ENCODE measurements at regions not wholly inside any gene's neighbourhood (a gene's known extent, or its start where the extent isn't known, plus 50 kb on each side); places are given as distances from the start of the nearest gene placed in this dataset.

GRCh38 chr2:42848265-42848664, 55.9 kb upstream of the HAAO start:
- DNase-seq: no peak

DNA sequence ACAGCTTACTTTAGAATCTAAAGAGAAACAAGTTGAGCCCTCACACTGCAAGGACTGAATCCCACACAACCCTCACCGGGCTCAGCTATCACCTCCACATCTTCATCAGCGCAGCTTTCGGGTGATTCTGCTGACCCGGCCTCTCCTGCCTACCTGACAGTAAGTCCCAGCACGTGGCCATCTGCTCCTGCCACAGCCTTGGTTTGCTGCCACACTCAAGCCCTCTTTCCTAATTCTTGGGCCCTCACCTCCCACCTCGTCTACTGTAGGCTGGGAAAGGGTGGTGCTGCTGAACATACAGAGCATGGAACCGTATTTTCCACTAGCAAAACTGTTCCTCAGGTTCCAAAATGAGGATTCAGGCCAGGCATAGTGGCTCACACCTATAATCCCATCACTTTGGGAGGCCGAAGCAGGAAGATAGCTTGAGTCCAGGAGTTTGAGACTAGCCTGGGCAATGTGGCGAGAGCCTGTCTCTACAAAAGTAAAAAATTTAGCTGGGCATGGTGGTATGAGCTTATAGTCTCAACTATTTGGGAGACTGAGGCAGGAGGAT, 55.3 kb upstream of the HAAO start:
- DNase-seq: no peak

DNA sequence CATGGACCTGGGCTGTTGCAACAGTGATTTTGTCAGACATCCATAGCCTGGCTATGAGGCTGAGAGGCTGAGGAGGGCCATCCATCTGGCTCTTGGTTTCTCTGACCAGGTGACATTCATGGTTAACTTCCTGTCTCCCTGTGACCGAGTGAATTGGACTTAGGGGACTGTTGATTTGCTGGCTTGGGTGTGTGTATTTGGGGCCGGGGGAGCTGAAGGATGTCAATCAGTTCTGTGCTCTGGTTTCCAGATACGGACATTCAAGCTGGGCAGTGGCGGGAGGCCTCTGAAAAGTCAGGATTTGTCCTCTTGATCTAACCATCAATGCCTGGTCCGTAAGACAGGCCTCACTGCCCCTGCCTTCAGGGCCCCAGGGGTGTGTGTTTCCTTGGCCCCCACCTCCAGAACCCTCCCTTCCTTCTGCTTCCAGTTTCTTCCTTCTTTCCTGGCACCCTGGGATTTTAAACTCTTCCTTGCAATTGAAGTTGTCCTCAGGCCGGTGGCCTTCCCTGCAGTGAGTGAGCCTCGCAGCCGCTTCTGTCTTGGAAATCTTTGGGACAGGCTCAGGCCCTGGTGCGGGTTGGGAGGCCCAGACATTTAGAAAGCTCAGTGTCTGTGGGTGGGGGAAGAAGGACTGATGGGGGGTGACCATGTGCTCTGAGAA, 54.7 kb upstream of the HAAO start:
- DNase-seq: no peak

DNA sequence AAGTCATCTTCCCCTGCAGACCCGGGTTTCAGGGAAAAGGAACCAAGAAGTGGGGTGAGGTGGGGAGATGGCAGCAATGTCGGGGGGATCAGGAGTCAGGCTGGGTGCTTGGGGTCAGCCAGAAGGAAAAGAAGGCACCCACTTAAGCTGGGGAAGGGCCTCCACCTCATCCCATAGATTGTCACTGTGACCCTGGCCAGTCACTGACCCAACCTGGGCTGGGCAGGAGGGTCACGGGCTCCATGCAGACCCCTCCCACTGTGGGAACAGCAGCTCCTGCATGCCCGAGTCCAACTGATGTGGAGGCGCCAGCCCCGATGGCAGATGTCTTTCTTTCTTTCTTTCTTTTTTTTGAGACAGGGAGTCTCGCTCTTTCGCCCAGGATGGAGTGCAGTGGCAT, 53.6 kb upstream of the HAAO start:
- DNase-seq: no peak

DNA sequence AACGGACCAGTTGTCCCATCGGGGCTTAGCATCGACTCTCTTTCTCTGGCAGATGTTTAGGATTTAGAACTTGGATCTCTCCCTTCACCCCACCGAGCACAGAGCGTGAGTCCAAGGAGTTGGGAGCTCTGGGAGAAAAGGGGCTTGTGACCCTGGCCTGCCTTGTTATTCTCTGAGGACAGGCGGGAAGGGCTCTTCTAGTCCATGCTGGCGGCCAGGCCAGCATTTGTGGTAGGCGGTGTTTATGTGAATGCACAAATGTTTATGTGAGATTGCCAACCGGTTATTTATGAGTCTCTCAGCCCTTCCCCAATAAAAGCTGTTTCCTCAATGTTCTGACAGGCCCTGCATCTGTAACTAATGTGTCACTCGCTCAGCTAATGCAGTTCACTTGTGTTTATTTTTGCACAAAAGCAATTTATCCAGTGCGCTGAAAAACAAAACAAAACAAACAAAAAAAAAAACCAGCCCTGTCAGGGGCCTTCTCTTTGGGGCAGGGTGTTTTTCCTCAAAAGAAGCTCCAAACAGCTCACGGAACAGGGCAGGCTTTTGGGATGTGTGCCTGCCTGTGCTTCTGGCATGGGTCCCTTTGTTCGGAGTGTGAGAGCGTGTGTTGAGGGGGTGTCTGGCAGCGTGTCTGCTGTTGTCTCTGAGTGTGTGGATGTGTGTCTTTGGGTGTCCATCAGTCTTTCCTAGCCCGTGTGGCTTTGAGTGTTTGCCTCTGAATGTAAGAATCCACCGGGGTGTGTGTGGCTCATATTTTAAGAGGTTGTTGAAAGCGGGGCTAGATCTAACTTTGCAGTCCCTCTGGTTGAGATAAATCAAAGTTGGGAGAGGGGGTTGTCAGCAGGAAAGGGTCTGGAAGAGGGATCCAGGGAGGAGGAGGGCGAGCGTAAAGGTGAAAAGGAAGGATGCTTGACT, 52.8 kb upstream of the HAAO start:
- no peak for DNase-seq

DNA sequence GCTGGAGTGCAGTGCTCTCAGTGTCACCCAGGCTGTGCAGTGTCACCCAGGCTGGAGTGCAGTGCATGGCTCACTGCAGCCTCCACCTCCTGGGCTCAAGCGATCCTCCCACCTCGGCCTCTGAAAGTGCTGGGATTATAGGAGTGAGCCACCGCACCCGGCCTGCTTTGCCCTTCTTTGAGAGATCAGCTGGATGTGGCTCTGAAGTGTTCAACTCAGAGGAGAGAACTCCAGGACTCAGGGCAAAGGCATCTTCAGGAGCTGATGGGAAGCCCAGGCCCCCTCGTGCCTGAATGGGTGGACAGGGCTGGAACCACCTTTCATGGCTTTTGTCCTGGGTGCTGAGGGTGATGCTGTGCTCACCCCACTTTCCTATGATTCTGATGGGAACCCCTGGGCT, 52.0 kb upstream of the HAAO start:
- DNase-seq: no peak

GRCh38 chr2:42843611-42844010, 51.2 kb upstream of the HAAO start:
- no peak for DNase-seq

- DNase-seq: no peak
Measured at GRCh38 chr2:42843131-42843530, 50.7 kb upstream of the HAAO start.

GRCh38 chr2:42842466-42842865, 50.1 kb upstream of the HAAO start:
- no peak for DNase-seq
